K562 (cell line): ENCODE measurements at regions not wholly inside any gene's neighbourhood (a gene's known extent, or its start where the extent isn't known, plus 50 kb on each side); places are given as distances from the start of the nearest gene placed in this dataset.

Experiments
- ATAC-seq: fragments of 200-7000 bp; cut with Tn5 transposase; 3 replicates; pipeline ENCODE4 v1.9.1; 2020; ENCODE audit warnings: moderate library complexity
- BruUV-seq: library from RNA; stranded (reverse); fragments of 400-500 nt; replicated peaks from 2 replicates; lab custom pipeline; 2021; lab: Mats Ljungman, UMichigan
- CTCF ChIA-PET: fragments of 300-600 bp; formaldehyde crosslinking; extraction: SDS; loops from one replicate; lab custom pipeline; 2021; ENCODE audit warnings: low intra/inter-chr PET ratio; lab: Yijun Ruan, JAX
- POLR2A ChIA-PET: fragments of 300-600, 350-650 bp; sonication (Branson Sonifier 250); formaldehyde crosslinking; extraction: SDS; loops from one replicate; lab custom pipeline; 2021; ENCODE audit warnings: antibody characterized with exemption, inconsistent platforms; lab: Yijun Ruan, JAX
- DNase-seq, 4 experiments: peaks; one replicate each; pipeline versions ENCODE4 v3.0.0 to v3.0.0-alpha.2; 2011 to 2018; ENCODE audit warnings: low spot score in 3 of 4, mixed read lengths in 3 of 4; ENCODE audit errors: extremely low read depth in 1 of 4
- FAIRE-seq: peaks from 2 replicates; lab custom pipeline; 2011; peaks lifted over from hg19 to GRCh38; lab: Jason Lieb, UNC
- H2AFZ ChIP-seq: 2 replicates; pipeline ENCODE4 v1.6.0; 2011; ENCODE audit warnings: low read depth, low read length, control low read depth, inconsistent platforms
- H3K27ac ChIP-seq: fragments of 200-600 bp; 3 replicates; pipeline ENCODE4 v1.8.0; 2011; ENCODE audit warnings: low read depth, mild to moderate bottlenecking, control low read depth, inconsistent platforms, low read length, moderate library complexity, mixed read lengths; ENCODE audit errors: extremely low read depth
- H3K27me3 ChIP-seq, 2 experiments: fragments of 300-600 bp in 1 of 2; 2 replicates in 1 of 2; 3 replicates in 1 of 2; pipeline versions ENCODE4 v1.6.0 to v1.8.0; 2011; ENCODE audit warnings: inconsistent platforms in 2 of 2, low read length in 2 of 2, mild to moderate bottlenecking in 1 of 2, mixed read lengths in 1 of 2, moderate library complexity in 1 of 2; ENCODE audit not compliant: control insufficient read depth in 2 of 2, insufficient read depth in 2 of 2
- H3K36me3 ChIP-seq: fragments of 300-600 bp; 3 replicates; pipeline ENCODE4 v1.8.0; 2011; ENCODE audit warnings: mild to moderate bottlenecking, low read length, inconsistent platforms; ENCODE audit not compliant: control insufficient read depth, insufficient read depth
- H3K4me1 ChIP-seq, 2 experiments: fragments of 200-600 bp in 1 of 2; replicated peaks in 1 of 2; 2 replicates in 1 of 2; 3 replicates in 1 of 2; pipeline versions ENCODE4 v1.5.1 to v1.8.0; 2011; ENCODE audit warnings: inconsistent platforms in 2 of 2, low read length in 2 of 2, mild to moderate bottlenecking in 1 of 2, mixed read lengths in 1 of 2, moderate library complexity in 1 of 2; ENCODE audit not compliant: control insufficient read depth in 2 of 2, insufficient read depth in 2 of 2
- H3K4me2 ChIP-seq: 2 replicates; pipeline ENCODE4 v1.6.1; 2011; ENCODE audit warnings: low read length, control low read depth, inconsistent platforms, mixed read lengths; ENCODE audit not compliant: insufficient read depth
- H3K4me3 ChIP-seq: fragments of 200-600 bp; sonication (generic), shearing (Covaris generic); 2 replicates; pipeline ENCODE4 v1.5.1; 2016; ENCODE audit warnings: control low read depth, inconsistent platforms
- H3K79me2 ChIP-seq: fragments of 200-600 bp; 3 replicates; pipeline ENCODE4 v1.8.0; 2011; ENCODE audit warnings: low read length, inconsistent platforms; ENCODE audit not compliant: control insufficient read depth, insufficient read depth
- H3K9ac ChIP-seq, 2 experiments: 2 replicates each; pipeline versions ENCODE4 v1.6.0 to v1.6.1; 2011; ENCODE audit warnings: low read depth in 2 of 2, low read length in 2 of 2, control low read depth in 1 of 2, inconsistent platforms in 1 of 2, mild to moderate bottlenecking in 1 of 2, mixed read lengths in 1 of 2; ENCODE audit not compliant: insufficient read depth in 1 of 2
- H3K9me1 ChIP-seq: one replicate; pipeline ENCODE4 v1.6.0; 2011; ENCODE audit warnings: inconsistent platforms, mild to moderate bottlenecking, low read length, moderate library complexity; ENCODE audit not compliant: control insufficient read depth, insufficient read depth
- H3K9me3 ChIP-seq: replicated peaks from 2 replicates; pipeline ENCODE4 v1.5.1; 2011; ENCODE audit warnings: low read depth, low read length, inconsistent platforms; ENCODE audit not compliant: control insufficient read depth, insufficient read depth
- H4K20me1 ChIP-seq: replicated peaks from 2 replicates; pipeline ENCODE4 v1.6.1; 2011; ENCODE audit warnings: low read length, inconsistent platforms, mixed read lengths; ENCODE audit not compliant: control insufficient read depth, insufficient read depth
- CC2D1A ChIP-seq: fragments of 450-650 bp; IDR thresholded peaks from 2 replicates; pipeline ENCODE4 v1.6.1; 2017; ENCODE audit warnings: mild to moderate bottlenecking
- CCNT2 ChIP-seq: IDR thresholded peaks from 2 replicates; pipeline ENCODE4 v1.6.1; 2011; ENCODE audit warnings: borderline replicate concordance, low read depth, mild to moderate bottlenecking, moderate library complexity, mixed read lengths, low read length; ENCODE audit not compliant: insufficient read length; ENCODE audit errors: extremely low read depth
- ELK1 ChIP-seq: sonication (generic); formaldehyde crosslinking; IDR thresholded peaks from 2 replicates; pipeline ENCODE4 v1.8.1; 2022; ENCODE audit warnings: missing genetic modification reagents
- ETV6 ChIP-seq, 3 experiments: fragments of 150-350 bp in 1 of 3; sonication (generic) in 1 of 3; formaldehyde crosslinking in 1 of 3; IDR thresholded peaks; 2 replicates each; pipeline versions ENCODE4 v1.6.1 to v1.8.0; 2014 to 2022; ENCODE audit warnings: borderline replicate concordance in 2 of 3, low read depth in 2 of 3, antibody characterized with exemption in 1 of 3, low read length in 1 of 3, mild to moderate bottlenecking in 1 of 3, missing genetic modification reagents in 1 of 3
- MBD1 ChIP-seq: fragments of 250-450 bp; sonication (Bioruptor Pico); IDR thresholded peaks from 2 replicates; pipeline ENCODE4 v1.8.0; 2022; ENCODE audit warnings: inconsistent platforms
- NEUROD1 ChIP-seq: fragments of 150-350 bp; IDR thresholded peaks from 2 replicates; pipeline ENCODE4 v1.6.1; 2014; ENCODE audit warnings: borderline replicate concordance, low read length, low read depth; ENCODE audit not compliant: partially characterized antibody
- TBP ChIP-seq: optimal IDR thresholded peaks from 2 replicates; pipeline ENCODE3; 2011; ENCODE audit warnings: low read depth, low read length, improper control_type of control experiment
- ZNF717 ChIP-seq: fragments of 250-450 bp; sonication (Bioruptor Pico); IDR thresholded peaks from 2 replicates; pipeline ENCODE4 v1.5.0; 2021
- WGBS: fragments of 100-300 bp; shearing (Covaris generic); methylation state at CpG from one replicate; pipeline ENCODE4 v1.1.6; 2016; ENCODE audit warnings: low coverage, mixed read lengths; ENCODE audit not compliant: insufficient coverage; ENCODE audit errors: missing lambda C conversion rate; 5-methylcytosine and 5-hydroxymethylcytosine counted together
- in situ Hi-C: fragments of 300-500 bp; cut with MboI; formaldehyde crosslinking; loops from 4 replicates; pipeline ENCODE4 v1.15.0; 2018; ENCODE audit warnings: inconsistent platforms, mixed read lengths
- intact Hi-C: fragments of 100-400 bp; cut with micrococcal nuclease; formaldehyde crosslinking; loops from 2 replicates; pipeline ENCODE4 v1.14.2; 2022
- TF ChIP-seq, protein P1 (sequence below): fragments of 450-650 bp; IDR thresholded peaks from 2 replicates; pipeline ENCODE4 v1.7.1; 2018; ENCODE audit warnings: mild to moderate bottlenecking, low read depth; ENCODE audit not compliant: partially characterized antibody
- TF ChIP-seq, protein P2 (sequence below): IDR thresholded peaks from 2 replicates; pipeline ENCODE4 v1.6.1; 2016; ENCODE audit warnings: missing genetic modification characterization, missing compliant biosample characterization
- TF ChIP-seq, protein P3 (sequence below): fragments of 250-450 bp; sonication (Bioruptor Pico); IDR thresholded peaks from 2 replicates; pipeline ENCODE4 v1.5.0; 2020; ENCODE audit warnings: mild to moderate bottlenecking, borderline replicate concordance

GRCh38 chr18:55073116-55073515 lies 113.9 kb upstream of the CCDC68 start (continued):
- TF ChIP-seq, protein P1, sequence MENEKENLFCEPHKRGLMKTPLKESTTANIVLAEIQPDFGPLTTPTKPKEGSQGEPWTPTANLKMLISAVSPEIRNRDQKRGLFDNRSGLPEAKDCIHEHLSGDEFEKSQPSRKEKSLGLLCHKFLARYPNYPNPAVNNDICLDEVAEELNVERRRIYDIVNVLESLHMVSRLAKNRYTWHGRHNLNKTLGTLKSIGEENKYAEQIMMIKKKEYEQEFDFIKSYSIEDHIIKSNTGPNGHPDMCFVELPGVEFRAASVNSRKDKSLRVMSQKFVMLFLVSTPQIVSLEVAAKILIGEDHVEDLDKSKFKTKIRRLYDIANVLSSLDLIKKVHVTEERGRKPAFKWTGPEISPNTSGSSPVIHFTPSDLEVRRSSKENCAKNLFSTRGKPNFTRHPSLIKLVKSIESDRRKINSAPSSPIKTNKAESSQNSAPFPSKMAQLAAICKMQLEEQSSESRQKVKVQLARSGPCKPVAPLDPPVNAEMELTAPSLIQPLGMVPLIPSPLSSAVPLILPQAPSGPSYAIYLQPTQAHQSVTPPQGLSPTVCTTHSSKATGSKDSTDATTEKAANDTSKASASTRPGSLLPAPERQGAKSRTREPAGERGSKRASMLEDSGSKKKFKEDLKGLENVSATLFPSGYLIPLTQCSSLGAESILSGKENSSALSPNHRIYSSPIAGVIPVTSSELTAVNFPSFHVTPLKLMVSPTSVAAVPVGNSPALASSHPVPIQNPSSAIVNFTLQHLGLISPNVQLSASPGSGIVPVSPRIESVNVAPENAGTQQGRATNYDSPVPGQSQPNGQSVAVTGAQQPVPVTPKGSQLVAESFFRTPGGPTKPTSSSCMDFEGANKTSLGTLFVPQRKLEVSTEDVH: no peak
- TF ChIP-seq TBP (no peak), ETV6 (IDR thresholded peaks at IDR 0.05; ENCODE audit: borderline replicate concordance in 1 of 2, low read depth in 2 of 2, low read length in 1 of 2) (no peak), ETV6 (CRISPR knock-in tag; IDR thresholded peaks at IDR 0.05; ENCODE audit: borderline replicate concordance) (no peak), MBD1 (CRISPR knock-in tag) (no peak)
- TF ChIP-seq, all 486 proteins: peak for 0

- Histone ChIP-seq H3K4me1 (no peaks in the 10 kb centered on the region), H3K9me3 (no peaks in the 10 kb centered on the region), H3K27me3 (no peaks in the 10 kb centered on the region; a peak in 2 of 5 replicates), H3K27ac (no peak overlapping the region), H3K36me3 (no peaks in the 10 kb centered on the region), H2AFZ (no peak overlapping the region), H3K9ac (no peak overlapping the region), H3K9me1 (no peaks in the 10 kb centered on the region), H3K79me2 (no peaks in the 10 kb centered on the region), H3K4me2 (no peak overlapping the region), H3K4me3 (no peak overlapping the region), H4K20me1 (no peaks in the 10 kb centered on the region; the same call in 1 of the 2 replicates)
- no TSS peak for BruUV-seq
- ChIA-PET POLR2A (no interaction called here), CTCF (no interaction called here)
- 0% methylated on average over 4 of the region's 4 CpGs for WGBS
- DNase-seq: no peak
- in situ Hi-C loops (no loop called here), intact Hi-C loops (no loop called here)
- ATAC-seq: no peak
- no peak for FAIRE-seq
- no peak for TF ChIP-seq ZNF717 (CRISPR knock-in tag)
- TF ChIP-seq, protein P2, sequence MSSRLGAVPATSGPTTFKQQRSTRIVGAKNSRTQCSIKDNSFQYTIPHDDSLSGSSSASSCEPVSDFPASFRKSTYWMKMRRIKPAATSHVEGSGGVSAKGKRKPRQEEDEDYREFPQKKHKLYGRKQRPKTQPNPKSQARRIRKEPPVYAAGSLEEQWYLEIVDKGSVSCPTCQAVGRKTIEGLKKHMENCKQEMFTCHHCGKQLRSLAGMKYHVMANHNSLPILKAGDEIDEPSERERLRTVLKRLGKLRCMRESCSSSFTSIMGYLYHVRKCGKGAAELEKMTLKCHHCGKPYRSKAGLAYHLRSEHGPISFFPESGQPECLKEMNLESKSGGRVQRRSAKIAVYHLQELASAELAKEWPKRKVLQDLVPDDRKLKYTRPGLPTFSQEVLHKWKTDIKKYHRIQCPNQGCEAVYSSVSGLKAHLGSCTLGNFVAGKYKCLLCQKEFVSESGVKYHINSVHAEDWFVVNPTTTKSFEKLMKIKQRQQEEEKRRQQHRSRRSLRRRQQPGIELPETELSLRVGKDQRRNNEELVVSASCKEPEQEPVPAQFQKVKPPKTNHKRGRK (tag): no peak
- TF ChIP-seq CC2D1A: no peak
- no peak for TF ChIP-seq NEUROD1
- TF ChIP-seq, protein P3, sequence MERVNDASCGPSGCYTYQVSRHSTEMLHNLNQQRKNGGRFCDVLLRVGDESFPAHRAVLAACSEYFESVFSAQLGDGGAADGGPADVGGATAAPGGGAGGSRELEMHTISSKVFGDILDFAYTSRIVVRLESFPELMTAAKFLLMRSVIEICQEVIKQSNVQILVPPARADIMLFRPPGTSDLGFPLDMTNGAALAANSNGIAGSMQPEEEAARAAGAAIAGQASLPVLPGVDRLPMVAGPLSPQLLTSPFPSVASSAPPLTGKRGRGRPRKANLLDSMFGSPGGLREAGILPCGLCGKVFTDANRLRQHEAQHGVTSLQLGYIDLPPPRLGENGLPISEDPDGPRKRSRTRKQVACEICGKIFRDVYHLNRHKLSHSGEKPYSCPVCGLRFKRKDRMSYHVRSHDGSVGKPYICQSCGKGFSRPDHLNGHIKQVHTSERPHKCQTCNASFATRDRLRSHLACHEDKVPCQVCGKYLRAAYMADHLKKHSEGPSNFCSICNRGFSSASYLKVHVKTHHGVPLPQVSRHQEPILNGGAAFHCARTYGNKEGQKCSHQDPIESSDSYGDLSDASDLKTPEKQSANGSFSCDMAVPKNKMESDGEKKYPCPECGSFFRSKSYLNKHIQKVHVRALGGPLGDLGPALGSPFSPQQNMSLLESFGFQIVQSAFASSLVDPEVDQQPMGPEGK (CRISPR knock-in tag): no peak
- no peak for TF ChIP-seq ELK1
- TF ChIP-seq CCNT2: no peak
Observed at GRCh38 chr18:55072698-55073097, 113.4 kb upstream of the CCDC68 start.
